SK-N-SH treated with all-trans-retinoic acid at 6 μM for 48 hours (cell line): ENCODE measurements at regions not wholly inside any gene's neighbourhood (a gene's known extent, or its start where the extent isn't known, plus 50 kb on each side); places are given as distances from the start of the nearest gene placed in this dataset.

Source experiments
- ATAC-seq: fragments of 200-7000 bp; cut with Tn5 transposase; 3 replicates; pipeline ENCODE4 v1.9.1; 2020; ENCODE audit warnings: mild to moderate bottlenecking, moderate library complexity
- ESRRG ChIP-seq: fragments of 250-450 bp; sonication (Bioruptor Pico); IDR thresholded peaks from 2 replicates; pipeline ENCODE4 v1.6.1; 2021; ENCODE audit warnings: mild to moderate bottlenecking
- GLIS3 ChIP-seq: fragments of 250-450 bp; sonication (Bioruptor Pico); IDR thresholded peaks from 2 replicates; pipeline ENCODE4 v1.5.0; 2020; ENCODE audit warnings: mild to moderate bottlenecking, moderate library complexity
- ISL1 ChIP-seq: fragments of 250-450 bp; sonication (Bioruptor Pico); IDR thresholded peaks from 2 replicates; pipeline ENCODE4 v2.1.2; 2022; ENCODE audit warnings: mild to moderate bottlenecking, moderate library complexity
- OSR1 ChIP-seq: fragments of 250-450 bp; sonication (Bioruptor Pico); IDR thresholded peaks from 2 replicates; pipeline ENCODE4 v1.8.0; 2022; ENCODE audit warnings: moderate library complexity, mild to moderate bottlenecking, inconsistent platforms
- PPARA ChIP-seq: fragments of 250-450 bp; sonication (Bioruptor Pico); IDR thresholded peaks from 2 replicates; pipeline ENCODE4 v1.5.0; 2020; ENCODE audit warnings: mild to moderate bottlenecking, borderline replicate concordance
- RARB ChIP-seq: fragments of 250-450 bp; sonication (Bioruptor Pico); IDR thresholded peaks from 2 replicates; pipeline ENCODE4 v1.8.0; 2021; ENCODE audit warnings: mild to moderate bottlenecking, moderate library complexity
- SNAI2 ChIP-seq: fragments of 250-450 bp; sonication (Bioruptor Pico); IDR thresholded peaks from 2 replicates; pipeline ENCODE4 v1.5.0; 2020; ENCODE audit warnings: mild to moderate bottlenecking, moderate library complexity
- TCF4 ChIP-seq: fragments of 250-450 bp; sonication (Bioruptor Pico); IDR thresholded peaks from 2 replicates; pipeline ENCODE4 v1.8.0; 2021; ENCODE audit warnings: mild to moderate bottlenecking, moderate library complexity, borderline replicate concordance
- TOX ChIP-seq: fragments of 250-450 bp; sonication (Bioruptor Pico); IDR thresholded peaks from 2 replicates; pipeline ENCODE4 v1.8.0; 2021; ENCODE audit warnings: mild to moderate bottlenecking, moderate library complexity, borderline replicate concordance
- ZC3H10 ChIP-seq: fragments of 250-450 bp; sonication (Bioruptor Pico); IDR thresholded peaks from 2 replicates; pipeline ENCODE4 v1.5.1; 2021; ENCODE audit warnings: mild to moderate bottlenecking, moderate library complexity
- ZNF8 ChIP-seq: fragments of 450-650 bp; formaldehyde crosslinking; IDR thresholded peaks from 2 replicates; pipeline ENCODE4 v1.5.0; 2020; ENCODE audit warnings: mild to moderate bottlenecking, moderate library complexity
- TF ChIP-seq, protein P1 (sequence below): fragments of 250-450 bp; sonication (Bioruptor Pico); IDR thresholded peaks from 2 replicates; pipeline ENCODE4 v1.5.1; 2020; ENCODE audit warnings: low read depth, mild to moderate bottlenecking, moderate library complexity
- TF ChIP-seq, protein P2 (sequence below): fragments of 250-450 bp; sonication (Bioruptor Pico); IDR thresholded peaks from 2 replicates; pipeline ENCODE4 v1.5.1; 2021; ENCODE audit warnings: mild to moderate bottlenecking, moderate library complexity
- TF ChIP-seq, protein P3 (sequence below): fragments of 250-450 bp; sonication (Bioruptor Pico); IDR thresholded peaks from 2 replicates; pipeline ENCODE4 v1.5.0; 2020; ENCODE audit warnings: mild to moderate bottlenecking, moderate library complexity
- TF ChIP-seq, protein P4 (sequence below): fragments of 250-450 bp; sonication (Bioruptor Pico); IDR thresholded peaks from 2 replicates; pipeline ENCODE4 v1.8.0; 2021; ENCODE audit warnings: low read depth, mild to moderate bottlenecking, moderate library complexity, borderline replicate concordance
- TF ChIP-seq, protein P5 (sequence below): fragments of 250-450 bp; sonication (Bioruptor Pico); IDR thresholded peaks from 2 replicates; pipeline ENCODE4 v1.8.0; 2020; ENCODE audit warnings: mild to moderate bottlenecking, moderate library complexity, borderline replicate concordance

DNA sequence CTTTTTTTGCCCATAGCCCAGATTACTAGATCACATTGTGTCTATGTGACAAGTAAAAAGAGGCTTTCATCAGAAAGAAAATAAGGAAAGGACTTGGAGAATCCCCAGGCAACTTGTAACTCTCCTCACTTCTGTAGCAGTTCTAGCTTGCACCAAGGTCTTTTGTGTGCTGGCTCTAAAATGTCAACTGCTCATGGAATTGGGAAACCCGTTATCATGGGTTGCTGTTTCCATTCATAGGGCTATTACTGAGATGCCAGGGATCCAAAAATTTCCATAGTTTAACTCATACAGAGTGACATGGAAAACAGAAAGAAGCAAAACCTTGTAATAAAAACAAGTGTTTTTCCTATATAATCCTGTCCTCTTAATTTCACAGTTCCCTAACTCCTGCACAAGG is 123.9 kb upstream of the FBXL7 start:
- ATAC-seq, result no peak
- no peak for TF ChIP-seq ISL1 (CRISPR knock-in tag)
- TF ChIP-seq, protein P1, sequence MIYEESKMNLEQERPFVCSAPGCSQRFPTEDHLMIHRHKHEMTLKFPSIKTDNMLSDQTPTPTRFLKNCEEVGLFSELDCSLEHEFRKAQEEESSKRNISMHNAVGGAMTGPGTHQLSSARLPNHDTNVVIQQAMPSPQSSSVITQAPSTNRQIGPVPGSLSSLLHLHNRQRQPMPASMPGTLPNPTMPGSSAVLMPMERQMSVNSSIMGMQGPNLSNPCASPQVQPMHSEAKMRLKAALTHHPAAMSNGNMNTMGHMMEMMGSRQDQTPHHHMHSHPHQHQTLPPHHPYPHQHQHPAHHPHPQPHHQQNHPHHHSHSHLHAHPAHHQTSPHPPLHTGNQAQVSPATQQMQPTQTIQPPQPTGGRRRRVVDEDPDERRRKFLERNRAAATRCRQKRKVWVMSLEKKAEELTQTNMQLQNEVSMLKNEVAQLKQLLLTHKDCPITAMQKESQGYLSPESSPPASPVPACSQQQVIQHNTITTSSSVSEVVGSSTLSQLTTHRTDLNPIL (CRISPR knock-in tag), result no peak

DNA sequence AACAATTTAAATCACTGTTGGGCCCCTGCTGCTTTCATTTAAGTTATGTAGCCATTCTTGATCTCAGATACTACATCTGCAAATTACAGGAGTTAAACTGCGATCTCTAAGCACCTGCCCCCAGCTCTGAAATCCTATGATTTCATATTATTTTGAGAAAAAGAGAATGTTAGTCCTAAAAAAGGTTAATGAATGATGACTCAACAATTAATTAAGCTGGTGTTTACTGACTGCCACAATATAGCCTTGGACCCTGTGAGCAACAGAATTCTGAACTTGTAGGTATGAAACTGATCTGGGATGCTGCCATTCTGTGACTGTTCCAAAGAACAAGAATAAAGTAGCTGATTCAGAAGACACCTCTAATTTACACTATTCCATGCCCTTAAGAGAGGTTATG is 124.4 kb upstream of the FBXL7 start:
- no peak for TF ChIP-seq TCF4 (CRISPR knock-in tag)
- no peak for ATAC-seq

DNA sequence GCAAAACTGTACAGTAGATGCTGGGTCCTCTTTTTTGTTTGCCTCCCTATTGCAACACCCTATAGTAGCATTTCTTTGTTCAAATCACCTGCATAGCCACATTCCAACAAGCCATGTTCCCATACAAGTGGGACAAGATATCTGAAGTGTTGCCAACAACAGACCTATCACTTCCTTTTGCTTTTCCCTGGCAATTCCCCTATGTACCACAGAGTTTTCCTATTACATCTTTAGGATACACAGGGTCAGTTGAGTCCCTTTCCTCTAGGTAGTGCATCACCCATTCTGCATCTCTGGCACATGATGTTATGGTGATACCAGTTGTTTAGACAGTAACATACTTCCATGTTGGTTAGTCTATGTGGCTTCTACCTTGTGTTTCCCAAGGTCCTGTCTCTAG is 125.1 kb upstream of the FBXL7 start:
- TF ChIP-seq OSR1 (CRISPR knock-in tag) (no peak), ESRRG (CRISPR knock-in tag) (no peak), PPARA (CRISPR knock-in tag) (no peak), TOX (CRISPR knock-in tag) (no peak), RARB (CRISPR knock-in tag) (no peak), SNAI2 (CRISPR knock-in tag) (no peak), ZNF8 (CRISPR knock-in tag) (no peak)
- TF ChIP-seq, protein P2, sequence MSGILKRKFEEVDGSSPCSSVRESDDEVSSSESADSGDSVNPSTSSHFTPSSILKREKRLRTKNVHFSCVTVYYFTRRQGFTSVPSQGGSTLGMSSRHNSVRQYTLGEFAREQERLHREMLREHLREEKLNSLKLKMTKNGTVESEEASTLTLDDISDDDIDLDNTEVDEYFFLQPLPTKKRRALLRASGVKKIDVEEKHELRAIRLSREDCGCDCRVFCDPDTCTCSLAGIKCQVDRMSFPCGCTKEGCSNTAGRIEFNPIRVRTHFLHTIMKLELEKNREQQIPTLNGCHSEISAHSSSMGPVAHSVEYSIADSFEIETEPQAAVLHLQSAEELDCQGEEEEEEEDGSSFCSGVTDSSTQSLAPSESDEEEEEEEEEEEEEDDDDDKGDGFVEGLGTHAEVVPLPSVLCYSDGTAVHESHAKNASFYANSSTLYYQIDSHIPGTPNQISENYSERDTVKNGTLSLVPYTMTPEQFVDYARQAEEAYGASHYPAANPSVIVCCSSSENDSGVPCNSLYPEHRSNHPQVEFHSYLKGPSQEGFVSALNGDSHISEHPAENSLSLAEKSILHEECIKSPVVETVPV (CRISPR knock-in tag), result no peak
- ATAC-seq, result no peak

DNA sequence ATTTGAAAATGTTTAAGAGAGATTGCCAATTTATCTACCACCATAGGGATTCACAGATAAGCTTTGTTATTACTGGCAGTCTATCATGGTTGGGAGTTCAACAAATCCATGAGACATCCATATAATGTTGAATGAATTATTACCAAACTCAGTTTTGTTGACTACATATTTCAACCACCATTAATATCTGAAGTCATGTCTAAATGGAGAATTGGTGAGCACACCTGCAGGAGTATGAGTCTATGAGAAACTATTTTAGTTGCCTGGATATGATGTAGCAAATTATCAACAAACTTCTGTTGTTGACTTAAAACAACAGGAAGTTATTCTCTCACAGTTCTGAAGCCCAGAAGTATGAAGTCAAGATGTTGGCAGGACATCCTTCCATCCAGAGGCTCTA is 126.8 kb upstream of the FBXL7 start:
- TF ChIP-seq, protein P1 (CRISPR knock-in tag), result no peak
- TF ChIP-seq, protein P3, sequence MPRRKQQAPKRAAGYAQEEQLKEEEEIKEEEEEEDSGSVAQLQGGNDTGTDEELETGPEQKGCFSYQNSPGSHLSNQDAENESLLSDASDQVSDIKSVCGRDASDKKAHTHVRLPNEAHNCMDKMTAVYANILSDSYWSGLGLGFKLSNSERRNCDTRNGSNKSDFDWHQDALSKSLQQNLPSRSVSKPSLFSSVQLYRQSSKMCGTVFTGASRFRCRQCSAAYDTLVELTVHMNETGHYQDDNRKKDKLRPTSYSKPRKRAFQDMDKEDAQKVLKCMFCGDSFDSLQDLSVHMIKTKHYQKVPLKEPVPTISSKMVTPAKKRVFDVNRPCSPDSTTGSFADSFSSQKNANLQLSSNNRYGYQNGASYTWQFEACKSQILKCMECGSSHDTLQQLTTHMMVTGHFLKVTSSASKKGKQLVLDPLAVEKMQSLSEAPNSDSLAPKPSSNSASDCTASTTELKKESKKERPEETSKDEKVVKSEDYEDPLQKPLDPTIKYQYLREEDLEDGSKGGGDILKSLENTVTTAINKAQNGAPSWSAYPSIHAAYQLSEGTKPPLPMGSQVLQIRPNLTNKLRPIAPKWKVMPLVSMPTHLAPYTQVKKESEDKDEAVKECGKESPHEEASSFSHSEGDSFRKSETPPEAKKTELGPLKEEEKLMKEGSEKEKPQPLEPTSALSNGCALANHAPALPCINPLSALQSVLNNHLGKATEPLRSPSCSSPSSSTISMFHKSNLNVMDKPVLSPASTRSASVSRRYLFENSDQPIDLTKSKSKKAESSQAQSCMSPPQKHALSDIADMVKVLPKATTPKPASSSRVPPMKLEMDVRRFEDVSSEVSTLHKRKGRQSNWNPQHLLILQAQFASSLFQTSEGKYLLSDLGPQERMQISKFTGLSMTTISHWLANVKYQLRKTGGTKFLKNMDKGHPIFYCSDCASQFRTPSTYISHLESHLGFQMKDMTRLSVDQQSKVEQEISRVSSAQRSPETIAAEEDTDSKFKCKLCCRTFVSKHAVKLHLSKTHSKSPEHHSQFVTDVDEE (CRISPR knock-in tag), result no peak
- no peak for TF ChIP-seq GLIS3 (CRISPR knock-in tag)
- TF ChIP-seq, protein P4, sequence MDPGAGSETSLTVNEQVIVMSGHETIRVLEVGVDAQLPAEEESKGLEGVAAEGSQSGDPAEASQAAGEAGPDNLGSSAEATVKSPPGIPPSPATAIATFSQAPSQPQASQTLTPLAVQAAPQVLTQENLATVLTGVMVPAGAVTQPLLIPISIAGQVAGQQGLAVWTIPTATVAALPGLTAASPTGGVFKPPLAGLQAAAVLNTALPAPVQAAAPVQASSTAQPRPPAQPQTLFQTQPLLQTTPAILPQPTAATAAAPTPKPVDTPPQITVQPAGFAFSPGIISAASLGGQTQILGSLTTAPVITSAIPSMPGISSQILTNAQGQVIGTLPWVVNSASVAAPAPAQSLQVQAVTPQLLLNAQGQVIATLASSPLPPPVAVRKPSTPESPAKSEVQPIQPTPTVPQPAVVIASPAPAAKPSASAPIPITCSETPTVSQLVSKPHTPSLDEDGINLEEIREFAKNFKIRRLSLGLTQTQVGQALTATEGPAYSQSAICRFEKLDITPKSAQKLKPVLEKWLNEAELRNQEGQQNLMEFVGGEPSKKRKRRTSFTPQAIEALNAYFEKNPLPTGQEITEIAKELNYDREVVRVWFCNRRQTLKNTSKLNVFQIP (CRISPR knock-in tag), result no peak
- no peak for ATAC-seq

DNA sequence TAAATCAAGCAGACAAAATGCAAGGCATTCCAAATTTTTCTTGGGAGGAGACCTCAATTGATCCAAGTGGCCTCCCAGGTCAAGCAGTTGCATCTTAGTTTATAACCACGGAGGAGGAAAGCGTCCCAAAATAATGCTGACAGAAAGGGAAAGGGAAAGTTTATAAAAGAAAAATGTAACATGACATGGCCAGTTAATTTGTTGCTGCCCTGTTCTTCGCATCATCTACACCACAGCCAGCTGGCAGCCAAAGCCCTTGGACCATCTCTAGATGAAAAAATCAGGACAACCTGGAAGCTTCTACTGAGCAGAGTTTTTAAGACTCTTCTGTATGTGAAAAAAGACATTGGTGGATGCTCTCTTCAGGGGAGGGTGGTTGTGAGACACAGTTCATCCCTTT is 128.8 kb upstream of the FBXL7 start:
- ATAC-seq, result no peak
- TF ChIP-seq ISL1 (CRISPR knock-in tag) (no peak), ZNF8 (CRISPR knock-in tag) (no peak), SNAI2 (CRISPR knock-in tag) (no peak)

DNA sequence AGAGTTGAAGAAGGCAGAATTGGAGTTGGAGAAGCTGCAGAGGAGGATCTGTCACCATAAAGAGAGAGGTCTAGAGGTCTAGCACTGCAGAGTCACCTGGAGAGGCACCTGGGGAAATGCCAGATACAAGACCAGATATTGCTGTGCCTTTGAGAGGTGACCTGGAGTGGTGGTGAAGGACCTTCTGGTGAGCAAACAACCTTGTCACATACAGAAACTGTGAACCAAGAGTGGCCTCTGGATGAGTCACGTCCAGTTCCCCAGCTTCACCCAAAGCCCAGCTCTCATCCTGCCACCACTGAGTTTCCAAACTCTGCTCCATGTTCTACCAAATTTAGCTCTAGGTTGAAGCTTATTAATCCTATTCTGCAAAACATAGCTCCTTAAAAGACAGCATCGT is 131.1 kb upstream of the FBXL7 start:
- TF ChIP-seq, protein P5, sequence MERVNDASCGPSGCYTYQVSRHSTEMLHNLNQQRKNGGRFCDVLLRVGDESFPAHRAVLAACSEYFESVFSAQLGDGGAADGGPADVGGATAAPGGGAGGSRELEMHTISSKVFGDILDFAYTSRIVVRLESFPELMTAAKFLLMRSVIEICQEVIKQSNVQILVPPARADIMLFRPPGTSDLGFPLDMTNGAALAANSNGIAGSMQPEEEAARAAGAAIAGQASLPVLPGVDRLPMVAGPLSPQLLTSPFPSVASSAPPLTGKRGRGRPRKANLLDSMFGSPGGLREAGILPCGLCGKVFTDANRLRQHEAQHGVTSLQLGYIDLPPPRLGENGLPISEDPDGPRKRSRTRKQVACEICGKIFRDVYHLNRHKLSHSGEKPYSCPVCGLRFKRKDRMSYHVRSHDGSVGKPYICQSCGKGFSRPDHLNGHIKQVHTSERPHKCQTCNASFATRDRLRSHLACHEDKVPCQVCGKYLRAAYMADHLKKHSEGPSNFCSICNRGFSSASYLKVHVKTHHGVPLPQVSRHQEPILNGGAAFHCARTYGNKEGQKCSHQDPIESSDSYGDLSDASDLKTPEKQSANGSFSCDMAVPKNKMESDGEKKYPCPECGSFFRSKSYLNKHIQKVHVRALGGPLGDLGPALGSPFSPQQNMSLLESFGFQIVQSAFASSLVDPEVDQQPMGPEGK (CRISPR knock-in tag), result no peak
- TF ChIP-seq ZC3H10 (CRISPR knock-in tag) (no peak), TCF4 (CRISPR knock-in tag) (no peak), SNAI2 (CRISPR knock-in tag) (no peak)
- TF ChIP-seq, protein P3 (CRISPR knock-in tag), result no peak
- no peak for ATAC-seq
